ENCODE measurements at regions not wholly inside any gene's neighbourhood (a gene's known extent, or its start where the extent isn't known, plus 50 kb on each side); places are given as distances from the start of the nearest gene placed in this dataset.
"Not testable (repeated sequence)": the region's sequence is repeated elsewhere in the genome, so short reads cannot be mapped to it uniquely, and the experiment has no call there.

DNA sequence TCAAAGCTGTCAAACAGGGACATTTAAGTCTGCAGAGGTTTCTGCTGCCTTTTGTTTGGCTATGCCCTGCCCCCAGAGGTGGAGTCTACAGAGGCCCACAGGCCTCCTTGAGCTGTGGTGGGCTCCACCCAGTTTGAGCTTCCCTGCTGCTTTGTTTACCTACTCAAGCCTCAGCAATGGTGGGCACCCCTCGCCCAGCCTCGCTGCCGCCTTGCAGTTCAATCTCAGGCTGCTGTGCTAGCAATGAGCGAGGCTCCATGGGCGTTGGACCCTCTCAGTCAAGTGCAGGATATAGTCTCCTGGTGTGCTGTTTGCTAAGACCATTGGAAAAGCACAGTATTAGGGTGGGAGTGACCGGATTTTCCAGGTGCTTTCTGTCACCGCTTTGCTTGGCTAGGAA, 477.6 kb upstream of the IL12A start:
- TF ChIP-seq CBX5 (IDR thresholded peaks at IDR 0.05; ENCODE audit: borderline replicate concordance, low read depth); TCF7L2 (IDR thresholded peaks at IDR 0.05; ENCODE audit: low read depth, low read length); SRF (CRISPR knock-in tag; IDR thresholded peaks at IDR 0.05); GABPA (tag; conservative IDR thresholded peaks at IDR 0.05; ENCODE audit: low read depth); ZBTB43 (CRISPR knock-in tag; IDR thresholded peaks at IDR 0.05); ZFP30 (CRISPR knock-in tag; IDR thresholded peaks at IDR 0.05; ENCODE audit: borderline replicate concordance); FOXM1 (IDR thresholded peaks at IDR 0.05; ENCODE audit: low read depth); FOXM1 (CRISPR knock-in tag; IDR thresholded peaks at IDR 0.05; ENCODE audit: low read depth); USF1 (CRISPR knock-in tag; IDR thresholded peaks at IDR 0.05); POLR2A (conservative IDR thresholded peaks at IDR 0.05): not testable (repeated sequence)
- TF ChIP-seq, protein P1, sequence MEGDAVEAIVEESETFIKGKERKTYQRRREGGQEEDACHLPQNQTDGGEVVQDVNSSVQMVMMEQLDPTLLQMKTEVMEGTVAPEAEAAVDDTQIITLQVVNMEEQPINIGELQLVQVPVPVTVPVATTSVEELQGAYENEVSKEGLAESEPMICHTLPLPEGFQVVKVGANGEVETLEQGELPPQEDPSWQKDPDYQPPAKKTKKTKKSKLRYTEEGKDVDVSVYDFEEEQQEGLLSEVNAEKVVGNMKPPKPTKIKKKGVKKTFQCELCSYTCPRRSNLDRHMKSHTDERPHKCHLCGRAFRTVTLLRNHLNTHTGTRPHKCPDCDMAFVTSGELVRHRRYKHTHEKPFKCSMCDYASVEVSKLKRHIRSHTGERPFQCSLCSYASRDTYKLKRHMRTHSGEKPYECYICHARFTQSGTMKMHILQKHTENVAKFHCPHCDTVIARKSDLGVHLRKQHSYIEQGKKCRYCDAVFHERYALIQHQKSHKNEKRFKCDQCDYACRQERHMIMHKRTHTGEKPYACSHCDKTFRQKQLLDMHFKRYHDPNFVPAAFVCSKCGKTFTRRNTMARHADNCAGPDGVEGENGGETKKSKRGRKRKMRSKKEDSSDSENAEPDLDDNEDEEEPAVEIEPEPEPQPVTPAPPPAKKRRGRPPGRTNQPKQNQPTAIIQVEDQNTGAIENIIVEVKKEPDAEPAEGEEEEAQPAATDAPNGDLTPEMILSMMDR (IDR thresholded peaks at IDR 0.05 in 2 of 3, conservative IDR thresholded peaks at IDR 0.05 in 1 of 3; ENCODE audit: insufficient read depth in 2 of 3, low read depth in 1 of 3, low read length in 3 of 3), result not testable (repeated sequence)
